Left renal cortex interstitium (tissue), 4 donors: ENCODE measurements at regions not wholly inside any gene's neighbourhood (a gene's known extent, or its start where the extent isn't known, plus 50 kb on each side); places are given as distances from the start of the nearest gene placed in this dataset.

Source experiments
- DNase-seq, 4 donors: peaks; one replicate each; pipeline ENCODE4 v3.0.0-alpha.2; 2013; ENCODE audit warnings: low read depth in 4 of 4, low spot score in 2 of 4, missing footprints in 1 of 4

DNA sequence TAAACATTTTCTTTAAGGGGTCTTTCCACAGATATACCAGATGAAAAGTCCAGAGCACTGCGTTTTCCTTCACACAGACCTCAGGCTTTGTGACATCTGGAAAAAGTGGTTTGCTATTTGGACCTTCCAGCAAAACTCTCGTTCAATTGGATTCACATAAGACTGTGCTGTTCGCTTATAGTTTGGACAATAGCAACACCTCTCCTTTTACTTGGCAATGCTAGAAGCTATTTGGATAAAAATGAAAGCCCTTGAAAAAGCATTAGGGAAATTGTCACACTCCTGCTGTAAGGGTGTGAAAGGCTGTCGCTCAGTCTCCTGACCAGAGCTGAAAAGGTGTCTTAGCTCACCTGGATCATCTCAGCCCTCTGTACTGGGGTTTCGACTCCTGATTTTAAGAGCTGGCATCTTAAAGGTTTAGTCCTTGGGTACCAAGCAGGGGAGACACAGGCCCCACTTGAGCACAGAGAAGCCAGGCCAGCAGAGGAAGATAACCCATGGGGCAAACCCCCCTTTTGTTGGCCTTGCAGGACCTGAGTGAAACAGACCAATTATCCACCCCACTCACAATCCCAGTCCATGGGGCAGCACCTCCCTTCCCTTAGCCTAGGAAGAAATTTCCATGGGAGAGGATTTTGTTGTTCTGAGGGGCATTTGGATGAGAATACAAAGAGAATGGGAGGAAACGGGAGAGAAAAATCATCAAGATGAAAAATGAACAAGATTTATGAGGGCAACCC is 257.6 kb downstream of the DLEU7 start:
- DNase-seq, result no peak

- DNase-seq, result no peak
These were observed 256.9 kb downstream of the DLEU7 start for GRCh38 chr13:50586414-50587083.

DNA sequence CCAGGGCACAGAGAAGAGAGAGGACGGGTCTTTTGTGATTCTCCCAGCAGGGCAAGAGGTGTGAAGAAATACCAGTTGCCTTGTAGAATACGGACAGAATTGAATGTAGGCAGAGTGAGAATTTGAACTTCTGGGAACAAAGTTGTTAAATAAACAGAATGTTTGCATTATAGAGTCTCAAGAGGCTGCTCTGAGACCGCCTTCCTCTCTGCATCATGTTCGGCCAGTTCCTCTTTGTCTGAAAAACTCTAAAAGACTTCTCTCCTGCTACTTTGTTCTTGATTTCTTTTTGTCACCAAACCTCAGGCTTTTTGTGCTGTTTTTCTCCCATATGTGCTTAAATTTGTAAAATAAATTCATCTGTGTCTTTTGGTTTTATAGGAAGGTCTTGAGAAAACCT is 256.4 kb downstream of the DLEU7 start:
- no peak for DNase-seq

GRCh38 chr13:50587645-50588373 is 255.7 kb downstream of the DLEU7 start:
- DNase-seq, result no peak

DNA sequence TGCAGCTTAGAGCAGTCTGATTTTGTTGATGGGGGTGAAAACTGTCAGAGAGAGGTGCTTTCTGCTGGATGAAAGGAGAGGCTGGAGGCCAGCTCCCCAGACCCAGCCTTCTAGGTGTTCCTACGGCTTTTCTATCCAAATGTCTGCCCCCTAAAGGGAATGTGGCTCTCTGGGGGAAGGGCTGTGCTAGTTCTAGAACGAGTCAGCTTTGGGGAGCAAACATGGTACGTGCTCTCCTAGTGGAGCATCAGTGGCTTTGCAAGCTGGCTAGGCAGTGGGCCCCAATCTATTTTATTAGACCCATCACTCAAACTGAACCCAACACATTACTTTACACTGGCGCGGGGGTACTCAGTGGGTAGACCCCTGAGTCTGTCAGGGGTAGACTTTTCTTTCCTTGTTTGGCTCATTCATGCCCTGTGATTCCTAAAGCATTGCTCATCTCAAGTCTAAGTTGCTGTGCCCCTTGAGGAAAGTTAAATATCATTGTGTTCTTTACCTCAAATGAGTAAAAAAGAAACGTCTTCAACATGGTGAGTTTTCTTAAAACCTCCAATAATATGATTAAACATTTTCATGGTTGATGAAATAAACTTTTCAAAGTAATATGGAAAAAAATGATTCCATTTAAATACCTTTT is 254.9 kb downstream of the DLEU7 start:
- DNase-seq, result no peak

DNA sequence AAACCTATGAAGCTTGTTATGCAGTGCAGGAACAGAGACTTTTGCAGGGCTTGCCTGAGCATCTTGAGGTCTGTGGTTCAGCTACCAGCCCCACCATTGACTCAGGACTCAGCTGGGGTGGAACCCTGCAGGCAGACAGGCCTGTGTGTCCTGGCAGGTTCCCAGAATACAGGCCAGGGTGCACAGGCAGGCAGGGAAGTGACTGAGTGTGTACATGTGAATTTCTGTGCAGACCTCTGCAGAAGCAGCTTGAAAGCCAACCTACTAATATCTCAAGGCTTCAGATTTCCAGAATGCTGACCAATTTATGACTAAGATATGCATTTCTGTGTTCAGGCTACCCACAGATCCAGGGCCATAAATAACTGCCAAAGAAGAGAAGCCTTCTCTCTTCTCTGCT is 254.4 kb downstream of the DLEU7 start:
- DNase-seq, result no peak

DNA sequence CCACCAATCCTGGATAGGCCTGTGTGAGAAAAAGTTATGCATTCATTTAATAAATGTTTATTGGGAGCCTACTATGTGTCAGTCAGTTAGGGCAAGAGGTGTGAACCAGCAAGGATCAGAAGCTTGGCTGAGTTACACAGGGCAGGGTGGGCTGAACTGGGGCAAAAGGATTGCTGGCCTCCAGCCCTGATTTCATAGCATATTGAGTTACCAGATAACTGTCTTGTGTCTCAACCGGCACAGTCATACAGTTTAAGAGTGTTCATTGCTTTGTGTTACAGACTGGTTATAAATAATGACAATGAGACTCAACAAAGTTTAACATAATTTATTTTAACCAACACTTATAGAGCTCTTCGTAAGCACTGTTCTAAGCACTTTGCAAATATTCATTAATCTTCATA is 253.8 kb downstream of the DLEU7 start:
- DNase-seq, result no peak

GRCh38 chr13:50592412-50593155 is 250.9 kb downstream of the DLEU7 start:
- no peak for DNase-seq

DNA sequence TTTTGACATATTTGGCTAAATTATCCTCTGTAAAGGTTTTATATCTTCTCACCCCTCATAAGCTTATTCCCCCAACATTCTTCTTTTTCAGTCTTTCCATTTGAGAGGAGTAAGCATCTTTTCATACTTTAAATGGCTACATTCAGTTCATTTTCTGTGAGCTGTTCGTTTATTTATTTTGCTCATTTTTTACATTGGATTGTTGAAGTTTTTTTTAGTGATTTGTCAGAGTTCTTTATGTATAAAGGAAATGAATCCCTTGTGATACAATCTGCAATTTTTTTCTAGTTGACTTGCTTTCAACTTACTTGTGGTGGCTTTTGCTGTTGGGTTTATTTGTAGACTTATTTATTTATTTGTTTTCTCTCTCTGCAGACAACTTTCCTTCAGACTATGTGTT is 250.3 kb downstream of the DLEU7 start:
- DNase-seq, result no peak

GRCh38 chr13:50594276-50595051 is 249.0 kb downstream of the DLEU7 start:
- no peak for DNase-seq

- no peak for DNase-seq
These were observed 248.3 kb downstream of the DLEU7 start for GRCh38 chr13:50595196-50595595.

DNA sequence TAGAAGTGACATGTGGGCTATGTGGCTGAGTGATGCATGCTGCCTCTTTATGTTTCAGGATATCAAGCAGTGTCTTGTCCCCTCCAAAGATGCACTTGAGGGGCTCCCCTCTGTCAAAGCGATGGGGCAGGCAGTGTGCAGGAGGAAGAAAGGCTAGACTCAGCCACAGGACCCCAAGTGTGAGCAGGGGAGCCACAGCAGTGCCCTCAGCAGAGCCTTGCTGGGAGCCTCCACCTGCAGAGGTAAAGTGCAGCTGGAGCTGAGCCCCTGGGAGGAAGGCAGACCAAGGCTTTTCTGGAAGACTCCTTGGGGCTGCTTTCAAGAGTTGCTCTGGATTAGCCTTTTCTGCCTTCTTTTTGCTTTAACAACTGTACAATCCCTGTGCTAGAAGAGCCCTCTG is 247.3 kb downstream of the DLEU7 start:
- no peak for DNase-seq

DNA sequence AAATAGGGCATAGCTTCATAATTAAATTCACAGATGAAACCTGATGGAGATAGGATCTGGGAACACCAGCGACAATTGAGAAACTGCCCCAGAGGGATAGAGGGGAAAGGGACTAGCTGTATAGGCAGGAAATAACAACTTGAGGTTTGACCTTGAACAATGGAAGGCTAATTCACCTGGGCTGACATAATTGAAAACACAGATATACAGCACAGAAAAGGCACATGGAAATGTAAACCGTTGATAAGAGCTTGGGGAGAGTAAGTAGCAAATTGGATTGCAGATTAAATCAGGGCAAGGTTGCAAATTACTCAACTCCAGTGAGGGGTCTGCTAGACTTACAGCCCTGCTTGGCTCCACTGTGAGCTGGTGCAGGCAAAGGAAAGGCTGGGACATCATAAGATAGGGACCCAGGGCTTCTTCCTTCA is 246.7 kb downstream of the DLEU7 start:
- no peak for DNase-seq

- no peak for DNase-seq
These were observed 245.2 kb downstream of the DLEU7 start for GRCh38 chr13:50598338-50598737.

- no peak for DNase-seq
These were observed 244.4 kb downstream of the DLEU7 start for GRCh38 chr13:50599046-50599445.

DNA sequence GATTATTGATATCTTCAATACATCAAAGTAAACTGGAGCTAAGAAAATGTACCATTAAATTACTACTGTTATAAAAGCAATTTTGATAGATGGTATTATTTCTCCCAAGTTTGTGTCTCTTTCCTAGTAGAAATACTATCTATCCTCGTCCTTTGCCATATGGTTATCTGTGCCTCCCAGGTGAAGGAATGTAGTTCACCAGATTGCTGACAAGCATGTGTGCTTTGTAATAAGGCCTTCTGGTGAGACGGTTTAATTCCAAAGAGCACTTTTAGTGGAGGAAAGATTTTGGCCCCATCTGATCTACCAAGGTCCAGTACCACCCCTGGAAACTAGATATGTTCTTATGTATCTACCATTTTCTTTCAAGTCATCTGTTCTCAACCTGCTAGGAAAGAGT is 243.6 kb downstream of the DLEU7 start:
- no peak for DNase-seq

GRCh38 chr13:50608370-50608769 is 235.1 kb downstream of the DLEU7 start:
- DNase-seq, result no peak

GRCh38 chr13:50609011-50609410 is 234.5 kb downstream of the DLEU7 start:
- DNase-seq, result no peak

GRCh38 chr13:50610238-50610637 is 233.3 kb downstream of the DLEU7 start:
- DNase-seq, result no peak
